Spleen (tissue), 11 donors: ENCODE measurements at regions not wholly inside any gene's neighbourhood (a gene's known extent, or its start where the extent isn't known, plus 50 kb on each side); places are given as distances from the start of the nearest gene placed in this dataset.

Source experiments
- DNase-seq: peaks from one replicate; pipeline ENCODE4 v3.0.0-alpha.2; 2020
- H3K27ac ChIP-seq, 8 donors: fragments of 200-600 bp; sonication (generic) in 7 of 8; 1 replicate in 4 of 8; 2 replicates in 4 of 8; pipeline versions ENCODE4 v1.5.0 to v1.8.0; 2016 to 2021; ENCODE audit warnings: inconsistent platforms in 4 of 8, mild to moderate bottlenecking in 4 of 8, moderate library complexity in 1 of 8
- H3K27me3 ChIP-seq, 7 donors: fragments of 200-600 bp; sonication (generic) in 6 of 7; replicated peaks in 1 of 7; 1 replicate in 4 of 7; 2 replicates in 3 of 7; pipeline versions ENCODE4 v1.5.0 to v1.8.0; 2016 to 2021; ENCODE audit warnings: inconsistent platforms in 3 of 7, mild to moderate bottlenecking in 1 of 7
- H3K36me3 ChIP-seq, 6 donors: fragments of 200-600 bp; sonication (generic) in 5 of 6; 1 replicate in 4 of 6; 2 replicates in 2 of 6; pipeline versions ENCODE4 v1.5.0 to v1.8.0; 2016 to 2021; ENCODE audit warnings: inconsistent platforms in 2 of 6
- H3K4me1 ChIP-seq, 6 donors: fragments of 200-600 bp; sonication (generic) in 5 of 6; 1 replicate in 3 of 6; 2 replicates in 3 of 6; pipeline versions ENCODE4 v1.5.0 to v1.8.0; 2016 to 2021; ENCODE audit warnings: inconsistent platforms in 3 of 6
- H3K4me3 ChIP-seq, 8 donors: fragments of 200-600 bp; sonication (generic) in 7 of 8; 1 replicate in 4 of 8; 2 replicates in 4 of 8; pipeline versions ENCODE4 v1.5.0 to v1.8.0; 2016 to 2021; ENCODE audit warnings: inconsistent platforms in 4 of 8, mild to moderate bottlenecking in 4 of 8, moderate library complexity in 2 of 8
- H3K9me3 ChIP-seq, 8 donors: fragments of 200-600 bp; sonication (generic) in 7 of 8; 1 replicate in 4 of 8; 2 replicates in 4 of 8; pipeline versions ENCODE4 v1.5.0 to v1.8.0; 2016 to 2021; ENCODE audit warnings: inconsistent platforms in 4 of 8
- CTCF ChIP-seq, 11 experiments: fragments of 200-600 bp in 7 of 11; fragments of 450-650 bp in 4 of 11; sonication (generic) in 4 of 11; IDR thresholded peaks in 8 of 11; conservative IDR thresholded peaks in 3 of 11; 1 replicate in 7 of 11; 2 replicates in 4 of 11; pipeline versions ENCODE4 v1.4.0 to v1.8.0; 2016 to 2021; ENCODE audit warnings: antibody characterized with exemption in 11 of 11, inconsistent platforms in 4 of 11, mild to moderate bottlenecking in 1 of 11
- POLR2A ChIP-seq, 3 donors: fragments of 450-650 bp; IDR thresholded peaks; one replicate each; pipeline ENCODE4 v1.5.1; 2017; ENCODE audit warnings: antibody characterized with exemption in 3 of 3, mild to moderate bottlenecking in 1 of 3
- POLR2AphosphoS5 ChIP-seq, 3 donors: sonication (generic); formaldehyde crosslinking; IDR thresholded peaks; one replicate each; pipeline ENCODE4 v1.5.1; 2017; ENCODE audit warnings: antibody characterized with exemption in 3 of 3
- WGBS, 5 donors: extraction: QIAGEN DNeasy Blood & Tissue Kit in 3 of 5; methylation state at CpG; one replicate each; pipeline versions ENCODE4 v1.1.5 to v1.1.7; 2013 to 2018; 5-methylcytosine and 5-hydroxymethylcytosine counted together
- intact Hi-C: fragments of 100-400 bp; cut with DNase I; formaldehyde crosslinking; loops from one replicate; pipeline ENCODE4 v1.15.0; 2023; ENCODE audit warnings: low total_unique reads
- donor health status: healthy with polysubstance abuse.
- donor health status: DM: no; HTN: no; CAD: no; lungs with moderate emphysema.
- donor health status: DM: no; HTN: no; CAD: no.
- donor health status: Bipolar disorder and iron deficiency.
- donor health status: healthy.
- donor health status: DM: no; HTN: no; CAD: no.
- donor health status: DM: yes; HTN: yes; CAD: no.

- Histone ChIP-seq H3K9me3 (no peaks in the 10 kb centered on the region), H3K4me1 (no peaks in the 10 kb centered on the region), H3K27ac (no peak overlapping the region), H3K36me3 (no peaks in the 10 kb centered on the region), H3K27me3 (no peaks in the 10 kb centered on the region), H3K4me3 (no peak overlapping the region)
- TF ChIP-seq CTCF (IDR thresholded peaks at IDR 0.05 in 8 of 11, conservative IDR thresholded peaks at IDR 0.05 in 3 of 11) (no peak), POLR2A (IDR thresholded peaks at IDR 0.05) (no peak), POLR2AphosphoS5 (IDR thresholded peaks at IDR 0.05) (no peak)
- 49 to 88% (median 72%) methylated on average over 3 of the region's 3 CpGs for WGBS, 5 donors
- intact Hi-C loops: no loop called here
- DNase-seq: no peak
Measured at GRCh38 chr12:42648061-42648460, 58.5 kb upstream of the PRICKLE1 start.

GRCh38 chr12:42643881-42644579 lies 54.5 kb upstream of the PRICKLE1 start:
- no peak overlapping the region for H3K4me3 ChIP-seq
- H3K36me3 ChIP-seq: no peaks in the 10 kb centered on the region
- H3K4me1 ChIP-seq: no peaks in the 10 kb centered on the region
- no peak for DNase-seq
- H3K27me3 ChIP-seq: no peaks in the 10 kb centered on the region
- WGBS, 5 donors: 57 to 75% (median 62%) methylated on average over 6 of the region's 6 CpGs
- intact Hi-C loops: loop anchor here (5.0 kb wide), 1 partner anchor 52 kb away; no protein-coding TSS in a partner anchor
- H3K9me3 ChIP-seq: no peaks in the 10 kb centered on the region
- H3K27ac ChIP-seq: no peak overlapping the region
- TF ChIP-seq CTCF (IDR thresholded peaks at IDR 0.05 in 8 of 11, conservative IDR thresholded peaks at IDR 0.05 in 3 of 11): no peak
- no peak for TF ChIP-seq POLR2AphosphoS5 (IDR thresholded peaks at IDR 0.05)
- no peak for TF ChIP-seq POLR2A (IDR thresholded peaks at IDR 0.05)

- TF ChIP-seq POLR2AphosphoS5 (IDR thresholded peaks at IDR 0.05): no peak
- no peak for TF ChIP-seq CTCF (IDR thresholded peaks at IDR 0.05 in 8 of 11, conservative IDR thresholded peaks at IDR 0.05 in 3 of 11)
- no peak for TF ChIP-seq POLR2A (IDR thresholded peaks at IDR 0.05)
- 25 to 50% (median 41%) methylated on average over 1 of the region's 1 CpG for WGBS, 5 donors
- intact Hi-C loops: loop anchor here (5.0 kb wide), 1 partner anchor 49 kb away; no protein-coding TSS in a partner anchor
- no peaks in the 10 kb centered on the region for H3K27me3 ChIP-seq
- H3K4me3 ChIP-seq: no peak overlapping the region
- H3K9me3 ChIP-seq: no peaks in the 10 kb centered on the region
- H3K36me3 ChIP-seq: no peaks in the 10 kb centered on the region
- H3K4me1 ChIP-seq: no peaks in the 10 kb centered on the region
- DNase-seq: no peak
- H3K27ac ChIP-seq: no peak overlapping the region
Measured at GRCh38 chr12:42641221-42641885, 51.8 kb upstream of the PRICKLE1 start.

- Histone ChIP-seq H3K27ac (no peak overlapping the region), H3K4me1 (no peaks in the 10 kb centered on the region), H3K36me3 (no peaks in the 10 kb centered on the region), H3K4me3 (no peak overlapping the region), H3K27me3 (no peaks in the 10 kb centered on the region), H3K9me3 (no peaks in the 10 kb centered on the region)
- WGBS, 5 donors: 70 to 93% (median 83%) methylated on average over 2 of the region's 2 CpGs
- TF ChIP-seq CTCF (IDR thresholded peaks at IDR 0.05 in 8 of 11, conservative IDR thresholded peaks at IDR 0.05 in 3 of 11) (no peak), POLR2AphosphoS5 (IDR thresholded peaks at IDR 0.05) (no peak), POLR2A (IDR thresholded peaks at IDR 0.05) (no peak)
- DNase-seq: no peak
- intact Hi-C loops: loop anchor here (5.0 kb wide), 1 partner anchor 48 kb away; no protein-coding TSS in a partner anchor
Measured at GRCh38 chr12:42640391-42640790, 50.8 kb upstream of the PRICKLE1 start.
